Neuronal stem cell (in vitro differentiated cells): ENCODE measurements at regions not wholly inside any gene's neighbourhood (a gene's known extent, or its start where the extent isn't known, plus 50 kb on each side); places are given as distances from the start of the nearest gene placed in this dataset.

Source experiments
- DNase-seq: peaks from one replicate; pipeline ENCODE4 v3.0.0-alpha.2; 2013; ENCODE audit warnings: low spot score
- H2AFZ ChIP-seq: one replicate; pipeline ENCODE4 v1.6.1; 2013; ENCODE audit warnings: mild to moderate bottlenecking, low read length, inconsistent platforms
- H2AK5ac ChIP-seq: 2 replicates; pipeline ENCODE4 v1.6.1; 2013; ENCODE audit warnings: low read depth, mild to moderate bottlenecking, inconsistent platforms, low read length, moderate library complexity, mixed read lengths
- H2BK120ac ChIP-seq: 2 replicates; pipeline ENCODE4 v1.6.1; 2013; ENCODE audit warnings: low read depth, mild to moderate bottlenecking, inconsistent platforms, low read length, moderate library complexity, mixed read lengths
- H2BK12ac ChIP-seq: one replicate; pipeline ENCODE4 v1.6.1; 2013; ENCODE audit warnings: low read length, inconsistent platforms
- H2BK15ac ChIP-seq: 2 replicates; pipeline ENCODE4 v1.6.1; 2013; ENCODE audit warnings: mild to moderate bottlenecking, low read length, inconsistent platforms, mixed read lengths
- H2BK5ac ChIP-seq: one replicate; pipeline ENCODE4 v1.6.1; 2013; ENCODE audit warnings: inconsistent platforms, mild to moderate bottlenecking, low read length, moderate library complexity
- H3K14ac ChIP-seq: one replicate; pipeline ENCODE4 v1.6.1; 2013; ENCODE audit warnings: low read length, inconsistent platforms
- H3K18ac ChIP-seq: 2 replicates; pipeline ENCODE4 v1.6.1; 2013; ENCODE audit warnings: low read length, inconsistent platforms
- H3K23ac ChIP-seq: 2 replicates; pipeline ENCODE4 v1.6.1; 2013; ENCODE audit warnings: low read depth, mild to moderate bottlenecking, mixed read lengths, low read length, inconsistent platforms; ENCODE audit not compliant: poor library complexity
- H3K27ac ChIP-seq: replicated peaks from 3 replicates; pipeline ENCODE4 v1.5.1; 2013; ENCODE audit warnings: low read length, inconsistent platforms
- H3K27me3 ChIP-seq, 3 experiments: 2 replicates each; pipeline ENCODE4 v1.6.1; 2013; ENCODE audit warnings: low read length in 3 of 3, mild to moderate bottlenecking in 2 of 3, inconsistent platforms in 1 of 3, low read depth in 1 of 3, mixed read lengths in 1 of 3, moderate library complexity in 1 of 3; ENCODE audit not compliant: control insufficient read depth in 3 of 3, insufficient read depth in 3 of 3
- H3K36me3 ChIP-seq, 2 donors: replicated peaks in 1 of 2; 2 replicates each; pipeline ENCODE4 v1.6.1; 2013; ENCODE audit warnings: low read length in 2 of 2; ENCODE audit not compliant: control insufficient read depth in 2 of 2, insufficient read depth in 2 of 2
- H3K4ac ChIP-seq: 2 replicates; pipeline ENCODE4 v1.6.1; 2013; ENCODE audit warnings: inconsistent platforms, mild to moderate bottlenecking, low read length, moderate library complexity
- H3K4me1 ChIP-seq, 2 donors: 1 replicate in 1 of 2; 2 replicates in 1 of 2; pipeline ENCODE4 v1.6.1; 2013; ENCODE audit warnings: low read length in 2 of 2, low read depth in 1 of 2; ENCODE audit not compliant: control insufficient read depth in 2 of 2, insufficient read depth in 1 of 2
- H3K4me2 ChIP-seq: one replicate; pipeline ENCODE4 v1.6.1; 2013; ENCODE audit warnings: mild to moderate bottlenecking, low read length, inconsistent platforms; ENCODE audit not compliant: insufficient read depth, poor library complexity, severe bottlenecking
- H3K4me3 ChIP-seq, 2 donors: 2 replicates each; pipeline ENCODE4 v1.5.1; 2013; ENCODE audit warnings: low read length in 2 of 2, mild to moderate bottlenecking in 2 of 2, inconsistent platforms in 1 of 2, moderate library complexity in 1 of 2
- H3K79me1 ChIP-seq: one replicate; pipeline ENCODE4 v1.6.1; 2013; ENCODE audit warnings: low read depth, mild to moderate bottlenecking, inconsistent platforms, low read length, moderate library complexity
- H3K9ac ChIP-seq: one replicate; pipeline ENCODE4 v1.6.1; 2013; ENCODE audit warnings: mild to moderate bottlenecking, low read depth, low read length, inconsistent platforms; ENCODE audit not compliant: poor library complexity
- H3K9me3 ChIP-seq, 2 donors: replicated peaks in 1 of 2; 2 replicates each; pipeline versions ENCODE3 to v1.6.1; 2013; ENCODE audit warnings: low read length in 2 of 2, mild to moderate bottlenecking in 2 of 2, inconsistent platforms in 1 of 2, low read depth in 1 of 2, mixed read lengths in 1 of 2, moderate library complexity in 1 of 2; ENCODE audit not compliant: control insufficient read depth in 2 of 2, insufficient read depth in 1 of 2
- H4K8ac ChIP-seq: one replicate; pipeline ENCODE4 v1.6.1; 2013; ENCODE audit warnings: low read depth, mild to moderate bottlenecking, inconsistent platforms, low read length, moderate library complexity
- H4K91ac ChIP-seq: one replicate; pipeline ENCODE4 v1.6.1; 2013; ENCODE audit warnings: low read length, low read depth, mild to moderate bottlenecking, inconsistent platforms; ENCODE audit not compliant: poor library complexity
- WGBS, 2 donors: extraction: QIAGEN DNeasy Blood & Tissue Kit; methylation state at CpG; one replicate each; pipeline ENCODE4 v1.1.7; 2013; ENCODE audit warnings: missing lambda C conversion rate in 2 of 2, mixed read lengths in 1 of 2; ENCODE audit not compliant: insufficient read length in 2 of 2, insufficient replicate concordance in 1 of 2; ENCODE audit errors: extremely low coverage in 2 of 2; 5-methylcytosine and 5-hydroxymethylcytosine counted together

DNA sequence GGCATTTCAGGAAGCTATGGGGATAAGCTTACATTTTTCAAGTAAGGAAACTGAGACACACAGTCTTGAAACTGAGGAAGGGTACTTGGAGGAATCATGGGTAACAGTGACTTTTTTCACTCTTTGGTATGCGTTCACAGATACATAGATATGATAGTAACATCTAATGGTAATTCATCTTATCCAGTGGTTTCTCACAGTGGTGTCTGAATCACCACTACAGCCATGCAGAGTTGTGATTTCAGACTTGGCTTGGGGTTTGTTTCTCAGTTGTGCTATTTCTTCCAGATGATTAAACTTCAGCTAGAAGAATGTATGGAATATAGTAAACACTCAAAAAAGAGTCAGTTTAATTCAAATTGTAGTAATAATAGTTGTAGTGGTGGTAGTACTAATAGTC is 239.1 kb upstream of the NUDT12 start:
- no peaks in the 10 kb centered on the region for H3K36me3 ChIP-seq
- no peak overlapping the region for H3K14ac ChIP-seq
- H3K4me2 ChIP-seq = no peak overlapping the region
- no peaks in the 10 kb centered on the region for H3K4me1 ChIP-seq
- no peak for DNase-seq
- no peak overlapping the region for H4K91ac ChIP-seq
- no peak overlapping the region for H3K18ac ChIP-seq
- H3K79me1 ChIP-seq = no peaks in the 10 kb centered on the region
- no peak overlapping the region for H2AFZ ChIP-seq
- H2BK5ac ChIP-seq = no peak overlapping the region
- no peak overlapping the region for H2BK12ac ChIP-seq
- H2BK120ac ChIP-seq = no peak overlapping the region
- H3K27me3 ChIP-seq = no peaks in the 10 kb centered on the region
- no peak overlapping the region for H3K4ac ChIP-seq
- H3K27ac ChIP-seq = no peak overlapping the region
- no peak overlapping the region for H4K8ac ChIP-seq
- no peak overlapping the region for H2BK15ac ChIP-seq
- H3K9ac ChIP-seq = no peak overlapping the region
- no peaks in the 10 kb centered on the region for H3K9me3 ChIP-seq
- H3K23ac ChIP-seq = no peak overlapping the region
- no peak overlapping the region for H2AK5ac ChIP-seq
- WGBS, 2 donors = no CpG with 5 or more reads among the region's 1 CpG
- no peak overlapping the region for H3K4me3 ChIP-seq

- Histone ChIP-seq H3K27me3 (no peaks in the 10 kb centered on the region), H3K9me3 (no peaks in the 10 kb centered on the region), H3K4me3 (no peak overlapping the region), H2AK5ac (no peak overlapping the region), H3K9ac (no peak overlapping the region), H2AFZ (no peak overlapping the region), H3K23ac (no peak overlapping the region), H2BK15ac (no peak overlapping the region), H2BK12ac (no peak overlapping the region), H3K79me1 (no peaks in the 10 kb centered on the region), H3K4ac (no peak overlapping the region), H3K27ac (no peak overlapping the region), H3K4me2 (no peak overlapping the region), H4K8ac (no peak overlapping the region), H3K18ac (no peak overlapping the region), H4K91ac (no peak overlapping the region), H3K14ac (no peak overlapping the region), H2BK5ac (no peak overlapping the region), H3K4me1 (no peaks in the 10 kb centered on the region), H3K36me3 (no peaks in the 10 kb centered on the region), H2BK120ac (no peak overlapping the region)
- no CpG with 5 or more reads among the region's 2 CpGs for WGBS, 2 donors
- no peak for DNase-seq
These were observed 238.3 kb upstream of the NUDT12 start for GRCh38 chr5:103800741-103801495.

- peaks cover 3 to 13% of the 10 kb centered on the region in 2 donors for H3K9me3 ChIP-seq
- no peak overlapping the region for H2BK5ac ChIP-seq
These were observed 231.1 kb upstream of the NUDT12 start for GRCh38 chr5:103793595-103794182.

DNA sequence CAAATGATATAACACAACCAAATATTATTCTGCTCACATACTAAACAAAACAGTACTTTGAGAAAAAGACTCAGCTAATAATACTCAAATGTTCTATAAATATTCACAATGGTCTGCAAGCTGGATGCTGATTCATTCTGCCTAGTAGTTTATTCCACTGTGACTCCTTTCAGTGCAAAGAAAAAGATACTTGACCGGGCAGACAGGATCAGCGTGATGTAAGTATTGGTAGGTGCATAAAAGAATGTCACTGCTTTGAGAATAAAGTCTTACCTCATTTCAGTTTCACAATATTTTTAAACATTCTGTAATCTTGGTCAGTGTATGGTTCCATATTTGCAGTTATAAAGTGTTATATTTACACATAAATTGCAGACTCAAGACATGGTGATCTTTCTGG is 223.0 kb upstream of the NUDT12 start:
- no peak overlapping the region for H2AK5ac ChIP-seq
- peaks cover 0 to 5% of the 10 kb centered on the region in 2 donors for H3K9me3 ChIP-seq
- no peak overlapping the region for H3K14ac ChIP-seq
- H2BK120ac ChIP-seq = no peak overlapping the region
- DNase-seq = no peak
- H4K8ac ChIP-seq = no peak overlapping the region
- no peaks in the 10 kb centered on the region for H3K79me1 ChIP-seq
- H3K18ac ChIP-seq = no peak overlapping the region
- no peak overlapping the region for H3K9ac ChIP-seq
- H3K27ac ChIP-seq = no peak overlapping the region
- no peaks in the 10 kb centered on the region for H3K27me3 ChIP-seq
- no peak overlapping the region for H3K4me2 ChIP-seq
- H3K23ac ChIP-seq = no peak overlapping the region
- no peak overlapping the region for H4K91ac ChIP-seq
- no peak overlapping the region for H3K4me3 ChIP-seq
- no CpG with 5 or more reads among the region's 2 CpGs for WGBS, 2 donors
- no peaks in the 10 kb centered on the region for H3K36me3 ChIP-seq
- no peak overlapping the region for H3K4ac ChIP-seq
- no peak overlapping the region for H2BK5ac ChIP-seq
- H3K4me1 ChIP-seq = no peaks in the 10 kb centered on the region
- no peak overlapping the region for H2BK12ac ChIP-seq
- H2AFZ ChIP-seq = no peak overlapping the region
- H2BK15ac ChIP-seq = no peak overlapping the region

More at GRCh38 chr5:103793595-103794182, 231.1 kb upstream of the NUDT12 start:
- Histone ChIP-seq H3K18ac (no peak overlapping the region), H3K27ac (no peak overlapping the region), H2BK12ac (no peak overlapping the region), H4K8ac (no peak overlapping the region), H3K4ac (no peak overlapping the region), H2BK15ac (no peak overlapping the region), H3K14ac (no peak overlapping the region), H3K79me1 (no peaks in the 10 kb centered on the region), H2AK5ac (no peak overlapping the region), H3K4me3 (no peak overlapping the region), H2AFZ (no peak overlapping the region), H2BK120ac (no peak overlapping the region), H3K4me1 (no peaks in the 10 kb centered on the region), H3K9ac (no peak overlapping the region), H3K27me3 (no peaks in the 10 kb centered on the region), H4K91ac (no peak overlapping the region), H3K4me2 (no peak overlapping the region), H3K23ac (no peak overlapping the region), H3K36me3 (no peaks in the 10 kb centered on the region)
- no peak for DNase-seq
